GM21619 (cell line): ENCODE measurements at regions not wholly inside any gene's neighbourhood (a gene's known extent, or its start where the extent isn't known, plus 50 kb on each side); places are given as distances from the start of the nearest gene placed in this dataset.
"Not testable (repeated sequence)": the region's sequence is repeated elsewhere in the genome, so short reads cannot be mapped to it uniquely, and the experiment has no call there.

Experiments used
- ATAC-seq: cut with Tn5 transposase; IDR thresholded peaks from one replicate; pipeline ENCODE4 v1.9.1; 2021; ENCODE audit not compliant: unreplicated experiment

- ATAC-seq: no peak
These were observed 54.1 kb upstream of the SHLD1 start for GRCh38 chr20:5696011-5696559.

DNA sequence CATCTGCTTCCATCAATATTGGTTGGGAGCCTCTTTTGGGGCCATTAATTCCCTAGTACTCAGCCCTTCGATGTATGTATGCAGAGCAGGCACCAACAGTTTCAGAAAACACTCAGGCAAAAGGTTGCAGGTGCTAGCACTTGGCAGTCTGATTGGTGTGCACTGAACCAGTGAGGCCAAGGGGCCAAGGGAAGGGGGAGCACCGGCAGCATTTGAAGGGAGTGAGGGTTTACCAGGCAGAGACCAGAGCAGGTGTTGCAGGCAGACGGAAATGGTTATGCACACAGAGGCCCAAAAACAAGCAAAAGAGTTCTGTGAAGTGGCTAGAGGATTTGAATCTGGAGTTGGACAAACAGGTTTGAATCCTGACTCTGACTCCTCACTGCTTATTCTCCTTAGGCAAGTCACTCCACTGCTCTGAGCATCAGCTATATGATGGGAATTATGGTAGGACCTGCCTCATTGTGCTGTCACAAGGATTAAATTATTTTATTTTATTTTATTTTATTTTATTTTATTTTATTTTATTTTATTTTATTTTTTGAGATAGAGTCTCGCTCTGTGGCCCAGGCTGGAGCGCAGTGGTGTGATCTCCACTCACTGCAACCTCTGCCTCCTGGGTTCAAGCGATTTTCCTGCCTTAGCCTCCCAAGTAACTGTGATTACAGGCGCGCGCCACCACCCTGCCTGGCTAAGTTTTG is 58.1 kb upstream of the SHLD1 start:
- ATAC-seq: peak; percentile 100

GRCh38 chr20:5689463-5689862 is 60.7 kb upstream of the SHLD1 start:
- no peak for ATAC-seq

GRCh38 chr20:5688431-5688972 is 61.7 kb upstream of the SHLD1 start:
- ATAC-seq: no peak

DNA sequence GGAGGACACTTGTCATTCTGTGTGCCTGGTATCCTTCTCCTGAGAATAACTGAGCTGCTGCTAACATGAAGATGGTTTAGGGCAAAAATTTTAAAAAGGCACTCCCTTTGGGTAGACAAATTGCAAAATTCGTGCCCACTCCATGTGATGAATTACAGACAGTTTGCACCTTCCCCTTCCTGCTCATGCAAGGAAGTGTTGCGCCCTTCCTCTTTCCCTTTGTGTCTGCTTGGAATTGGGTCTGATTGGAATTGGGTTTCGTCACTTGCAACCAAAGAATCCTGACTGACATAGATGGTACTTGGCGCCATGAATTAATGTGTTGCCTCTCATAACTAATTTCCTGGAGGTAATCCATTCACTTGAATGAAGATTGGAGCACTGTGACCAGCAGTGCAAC is 62.3 kb upstream of the SHLD1 start:
- ATAC-seq: no peak

DNA sequence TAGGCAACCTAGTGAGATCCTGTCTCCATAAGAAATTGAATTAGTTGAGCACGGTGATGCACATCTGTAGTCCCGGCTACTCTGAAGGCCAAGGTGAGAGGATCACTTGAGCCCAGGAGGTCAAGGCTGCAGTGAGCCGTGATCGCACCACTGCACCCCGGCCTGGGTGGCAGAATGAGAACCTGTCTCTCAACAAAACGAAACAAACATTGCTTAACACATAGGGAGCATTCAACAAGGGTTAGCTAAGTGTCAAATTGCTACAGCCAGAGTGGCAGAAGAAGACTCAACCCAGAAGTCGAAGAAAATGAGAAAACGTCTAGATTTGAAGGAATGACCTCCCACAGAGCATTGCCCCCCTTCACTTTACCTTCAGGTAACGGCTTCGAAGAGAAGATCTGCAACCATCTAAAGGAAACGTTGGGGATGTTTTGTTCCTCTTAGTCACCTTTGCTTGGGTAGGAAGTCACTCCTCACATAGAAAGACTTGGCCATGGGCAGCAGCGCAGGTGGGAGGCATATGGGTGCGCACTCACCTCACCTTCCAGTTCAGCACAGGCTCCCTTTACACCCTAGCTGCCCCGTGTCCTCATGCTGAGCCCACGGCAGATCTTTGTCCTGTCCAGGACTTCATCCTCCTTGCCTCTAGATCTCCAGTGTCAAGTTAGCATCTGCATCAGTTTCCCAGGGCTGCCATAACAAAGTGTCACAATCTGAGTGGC is 63.7 kb upstream of the SHLD1 start:
- ATAC-seq: no peak

DNA sequence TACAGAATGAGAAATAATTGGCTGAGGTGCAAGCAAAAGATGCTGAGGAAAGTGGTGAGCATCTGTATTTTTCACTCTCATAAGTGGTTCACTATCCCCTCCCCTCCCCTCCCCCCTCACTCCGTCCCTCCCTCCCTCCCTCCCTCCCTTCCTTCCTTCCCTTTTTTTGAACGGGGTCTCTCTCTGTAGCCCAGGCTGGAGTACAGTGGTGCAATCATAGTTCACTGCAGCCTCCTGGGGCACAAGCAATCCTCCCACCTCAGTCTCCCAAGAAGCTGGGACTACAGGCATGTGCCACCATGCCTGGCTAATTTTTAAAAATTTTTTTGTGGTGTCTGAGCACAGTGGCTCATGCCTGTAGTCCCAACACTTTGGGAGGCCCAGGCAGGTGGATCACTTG is 67.6 kb upstream of the SHLD1 start:
- ATAC-seq: not testable (repeated sequence)

DNA sequence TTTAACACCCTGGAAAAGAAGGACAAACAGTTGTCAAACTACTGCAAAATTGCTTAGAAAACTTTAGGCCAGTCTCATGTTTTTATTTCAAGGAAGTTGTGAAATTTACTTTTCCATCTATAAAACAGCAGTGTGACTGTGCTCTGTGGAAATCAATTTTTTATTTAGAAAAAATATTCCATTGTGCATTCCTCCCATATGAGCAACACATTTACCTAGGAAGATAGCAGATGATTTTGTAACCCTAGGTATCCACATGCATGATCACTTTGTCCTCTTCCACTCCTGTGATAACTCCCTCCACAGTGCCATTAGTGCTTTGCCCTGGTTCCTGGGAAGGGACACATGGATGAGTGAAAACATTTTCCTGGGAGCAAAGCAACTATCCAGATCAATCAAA is 69.4 kb upstream of the GPCPD1 start:
- ATAC-seq: no peak

DNA sequence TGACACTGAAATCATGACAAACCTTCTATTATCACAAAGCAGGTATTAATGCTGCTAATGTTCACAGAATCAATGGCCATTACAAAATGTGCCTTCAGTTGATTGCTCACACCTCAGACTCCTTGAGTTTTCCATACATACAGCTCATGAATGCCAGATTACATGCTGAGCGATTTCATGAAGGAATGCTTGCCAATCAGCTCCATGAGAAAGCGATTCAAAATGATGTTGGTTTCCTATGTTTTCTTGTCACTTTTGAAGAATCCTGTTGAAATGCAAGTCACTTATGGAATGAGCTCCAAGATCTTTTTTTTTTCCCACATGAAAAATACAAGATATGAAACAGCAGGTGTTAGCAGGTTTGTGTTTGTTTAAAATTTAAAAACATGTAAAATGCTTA is 68.0 kb upstream of the GPCPD1 start:
- ATAC-seq: no peak

DNA sequence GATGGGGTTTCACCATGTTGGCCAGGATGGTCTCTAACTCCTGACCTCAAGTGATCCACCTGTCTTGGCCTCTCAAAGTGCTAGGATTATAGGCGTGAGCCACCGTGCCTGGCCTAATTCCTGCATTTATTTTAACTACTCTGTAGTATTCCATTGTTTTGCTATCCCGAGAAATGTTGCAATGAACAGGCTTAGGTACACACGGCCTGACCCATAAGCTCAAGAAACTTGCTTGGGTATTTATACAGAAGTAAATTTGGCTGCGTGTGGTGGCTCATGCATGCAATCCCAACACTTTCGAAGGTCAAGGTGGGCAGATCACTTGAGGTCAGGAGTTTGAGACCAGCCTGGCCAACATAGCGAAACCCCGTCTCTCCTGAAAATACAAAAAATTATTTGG is 67.1 kb upstream of the GPCPD1 start:
- ATAC-seq: not testable (repeated sequence)

DNA sequence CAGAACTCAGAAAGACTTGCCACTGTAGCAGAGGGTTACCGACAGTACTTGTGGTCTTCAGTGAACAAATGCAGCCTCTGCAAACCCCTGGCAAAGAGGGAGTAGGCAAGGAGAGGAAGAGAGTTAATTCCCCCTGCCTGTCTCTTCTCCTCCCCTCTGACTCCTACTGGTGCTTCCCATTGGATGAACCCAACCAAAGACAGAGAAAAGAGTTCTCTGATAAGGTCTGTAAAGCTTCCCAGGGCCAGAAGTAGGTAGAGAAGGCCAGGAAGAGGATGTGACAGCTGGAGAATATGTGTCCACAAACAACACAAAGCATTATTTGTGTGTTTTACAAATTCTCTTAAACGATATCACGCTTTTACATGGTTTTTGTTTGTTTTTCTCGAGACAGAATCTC is 66.6 kb upstream of the GPCPD1 start:
- no peak for ATAC-seq

DNA sequence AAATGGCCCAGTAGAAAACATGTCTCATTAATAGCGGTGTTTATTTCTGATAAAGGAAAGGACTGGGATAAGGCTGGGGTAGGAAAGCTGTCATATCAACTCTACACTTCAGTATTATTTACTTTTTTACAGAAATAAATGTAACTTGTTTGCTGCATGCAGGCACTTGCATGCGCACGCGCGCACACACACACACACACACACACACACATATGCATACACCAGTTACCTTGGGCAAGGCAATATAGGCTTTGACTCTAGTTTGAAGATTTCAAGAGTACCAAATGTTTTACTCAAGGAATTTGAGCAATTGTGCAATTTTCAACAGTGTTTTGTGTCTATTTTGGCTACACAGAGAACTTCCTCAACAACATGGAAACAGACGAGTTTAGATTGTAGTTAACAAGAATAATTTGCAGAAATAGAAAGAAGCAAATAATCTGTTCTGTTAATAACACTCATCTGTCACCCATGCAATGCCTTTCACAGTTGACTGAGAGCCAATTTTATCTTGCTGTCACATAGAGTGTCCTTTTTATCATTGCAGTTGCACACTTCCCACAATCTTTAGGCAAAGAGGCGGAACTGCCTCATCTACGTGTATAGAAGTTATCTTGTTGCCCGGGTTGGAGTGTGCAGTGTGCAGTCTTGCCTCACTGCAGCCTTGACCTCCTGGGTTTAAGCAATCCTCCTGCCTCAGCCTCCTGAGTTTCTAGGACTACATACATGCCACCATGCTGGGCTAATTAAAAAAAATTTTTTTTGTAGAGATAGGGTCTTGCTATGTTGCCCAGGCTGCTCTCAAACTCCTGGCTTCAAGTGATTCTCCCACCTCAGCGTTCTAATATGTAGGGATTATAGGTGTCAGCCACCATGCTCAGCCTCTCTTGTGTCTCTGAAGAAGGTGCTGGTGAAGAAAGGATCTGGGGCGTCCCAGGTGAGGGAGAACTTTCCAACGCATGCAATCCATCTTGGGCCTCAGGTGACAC is 64.6 kb upstream of the GPCPD1 start:
- no peak for ATAC-seq

- ATAC-seq: peak; percentile 90
These were observed 63.4 kb upstream of the GPCPD1 start for GRCh38 chr20:5674176-5674660.

DNA sequence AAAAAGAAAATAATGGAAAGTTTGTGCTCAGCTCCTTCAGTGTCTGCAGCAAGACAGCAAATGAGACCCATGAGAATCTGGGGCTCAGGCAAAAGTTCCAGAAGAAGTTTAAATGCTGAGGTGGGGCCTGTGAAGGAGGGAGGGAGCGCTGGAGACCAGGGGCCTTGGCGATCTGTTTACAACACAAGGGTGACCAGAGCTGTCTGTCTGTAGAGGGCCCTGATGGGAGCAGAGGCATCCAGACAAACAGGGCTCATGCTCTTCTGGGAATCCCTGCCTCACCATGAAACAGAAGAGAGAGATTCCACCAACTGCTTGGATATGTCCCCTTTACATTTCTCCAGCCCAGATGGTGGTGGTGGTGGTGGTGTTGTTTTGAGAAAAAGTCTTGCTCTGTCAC is 60.1 kb upstream of the GPCPD1 start:
- ATAC-seq: no peak

GRCh38 chr20:5670036-5670536 is 59.3 kb upstream of the GPCPD1 start:
- no peak for ATAC-seq

- ATAC-seq: no peak
These were observed 57.7 kb upstream of the GPCPD1 start for GRCh38 chr20:5668529-5668868.

DNA sequence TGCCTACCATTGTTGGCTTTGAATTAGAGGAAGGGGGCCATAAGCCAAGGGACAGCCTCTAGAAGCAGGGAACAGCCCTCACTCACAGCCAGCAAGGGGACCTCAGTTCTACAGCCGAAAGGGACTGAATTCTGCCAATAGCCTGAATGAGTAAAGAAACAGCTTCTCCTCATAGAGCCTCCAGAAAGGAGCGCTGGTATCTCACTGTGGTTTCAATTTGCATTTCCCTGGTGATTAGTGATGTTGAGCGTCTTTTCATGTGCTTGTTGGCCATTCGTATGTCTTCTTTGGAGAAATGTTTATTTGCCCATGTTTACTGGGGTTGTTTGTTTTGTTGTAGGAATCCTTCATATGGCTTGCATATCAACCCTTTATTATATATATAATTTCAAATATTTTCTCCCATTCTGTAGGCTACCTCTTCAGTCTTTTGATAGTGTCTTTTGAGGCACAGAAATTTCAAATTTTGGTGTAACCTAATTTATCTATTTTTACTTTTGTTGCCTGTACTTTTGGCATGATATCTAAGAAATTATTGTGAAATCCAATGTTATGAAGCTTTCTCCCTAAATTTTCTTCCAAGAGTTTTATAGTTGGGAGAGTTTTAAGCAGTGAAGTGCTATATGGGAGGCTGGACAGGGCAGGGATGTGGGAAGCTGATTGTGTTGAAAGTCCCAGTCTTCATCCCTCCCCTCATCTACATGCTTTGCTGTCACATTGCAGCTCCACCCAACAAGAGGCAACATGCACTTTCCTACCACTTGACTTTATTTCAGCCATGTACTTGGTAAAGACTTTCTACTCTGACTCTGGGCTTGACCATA is 57.1 kb upstream of the GPCPD1 start:
- ATAC-seq: no peak

GRCh38 chr20:5665417-5665816 is 54.6 kb upstream of the GPCPD1 start:
- no peak for ATAC-seq

DNA sequence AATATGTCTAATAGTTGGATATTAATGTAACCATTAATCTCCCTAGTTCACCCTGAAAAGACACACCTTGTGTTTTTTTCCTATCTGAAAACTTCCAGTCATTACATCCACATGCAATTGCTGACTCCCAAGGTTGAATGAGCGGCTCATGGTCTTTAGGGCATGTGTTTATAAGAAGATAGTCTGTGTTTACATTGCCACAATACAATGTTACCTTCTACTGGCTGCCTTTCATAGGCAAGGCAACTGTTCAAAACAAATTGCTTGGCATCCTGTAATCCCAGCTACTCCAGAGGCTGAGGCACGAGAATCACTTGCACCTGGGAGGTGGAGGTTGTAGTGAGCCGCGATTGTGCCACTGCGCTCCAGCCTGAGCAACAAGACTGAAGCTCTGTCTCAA is 52.6 kb upstream of the GPCPD1 start:
- ATAC-seq: no peak

DNA sequence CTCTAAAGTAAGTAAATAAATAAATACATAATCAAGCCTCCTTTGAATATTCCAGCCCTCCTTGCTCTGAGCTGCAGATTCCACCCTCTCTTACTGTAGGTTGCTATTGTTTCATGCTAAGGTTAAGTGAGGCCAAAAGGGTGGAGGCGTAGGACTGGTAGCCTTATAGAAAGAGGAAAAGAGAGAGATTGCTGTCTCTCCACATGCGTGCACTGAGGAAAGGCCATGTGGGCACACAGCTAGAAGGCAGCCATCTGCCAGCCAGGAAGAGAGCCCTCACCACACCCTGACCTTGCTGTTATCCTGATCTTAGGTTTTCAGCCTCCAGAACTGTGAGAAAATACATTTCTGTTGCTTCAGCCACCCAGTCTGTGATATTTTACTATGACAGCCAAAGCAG is 52.0 kb upstream of the GPCPD1 start:
- no peak for ATAC-seq
